Smooth muscle cell (in vitro differentiated cells): ENCODE measurements at regions not wholly inside any gene's neighbourhood (a gene's known extent, or its start where the extent isn't known, plus 50 kb on each side); places are given as distances from the start of the nearest gene placed in this dataset.

Experiments used
- DNase-seq: peaks from one replicate; lab custom pipeline; 2025; ENCODE audit not compliant: unreplicated experiment; lab: John Stamatoyannopoulos, UW
- H2AFZ ChIP-seq: fragments of 200-600 bp; sonication (generic); 2 replicates; pipeline ENCODE4 v1.6.0; 2016; ENCODE audit warnings: antibody characterized with exemption, low read depth, mild to moderate bottlenecking
- H3F3A ChIP-seq: fragments of 200-600 bp; sonication (generic); 2 replicates; pipeline ENCODE4 v1.6.0; 2017; ENCODE audit warnings: antibody characterized with exemption, low read depth
- H3K27ac ChIP-seq: fragments of 200-600 bp; sonication (generic); 2 replicates; pipeline ENCODE4 v1.5.1; 2016; ENCODE audit warnings: low read depth, mild to moderate bottlenecking
- H3K27me3 ChIP-seq: fragments of 200-600 bp; sonication (generic); 2 replicates; pipeline ENCODE4 v1.6.1; 2016; ENCODE audit warnings: low read depth, mild to moderate bottlenecking
- H3K36me3 ChIP-seq: fragments of 200-600 bp; sonication (generic); 2 replicates; pipeline ENCODE4 v1.5.1; 2016; ENCODE audit warnings: low read depth
- H3K4me1 ChIP-seq: fragments of 200-600 bp; sonication (generic); 2 replicates; pipeline ENCODE4 v1.5.1; 2016; ENCODE audit warnings: low read depth
- H3K4me2 ChIP-seq: fragments of 200-600 bp; sonication (generic); 2 replicates; pipeline ENCODE4 v1.6.0; 2016; ENCODE audit warnings: mild to moderate bottlenecking
- H3K4me3 ChIP-seq: fragments of 200-600 bp; sonication (generic); 2 replicates; pipeline ENCODE4 v1.5.1; 2016; ENCODE audit warnings: mild to moderate bottlenecking
- H3K79me2 ChIP-seq: fragments of 200-600 bp; sonication (generic); 2 replicates; pipeline ENCODE4 v1.6.0; 2016; ENCODE audit warnings: low read depth, mild to moderate bottlenecking
- H3K9ac ChIP-seq: fragments of 200-600 bp; sonication (generic); 2 replicates; pipeline ENCODE4 v1.6.0; 2016; ENCODE audit warnings: low read depth
- H3K9me3 ChIP-seq: fragments of 200-600 bp; sonication (generic); replicated peaks from 2 replicates; pipeline ENCODE4 v1.5.1; 2016; ENCODE audit warnings: low read depth
- H4K20me1 ChIP-seq: fragments of 200-600 bp; sonication (generic); 2 replicates; pipeline ENCODE4 v1.6.0; 2016; ENCODE audit warnings: low read depth
- WGBS: methylation state at CpG from one replicate; pipeline ENCODE4 v1.1.7; 2016; ENCODE audit warnings: low lambda C conversion rate; 5-methylcytosine and 5-hydroxymethylcytosine counted together
- TF ChIP-seq, protein P1 (sequence below): fragments of 200-600 bp; sonication (generic); IDR thresholded peaks from 2 replicates; pipeline ENCODE4 v1.5.1; 2017; ENCODE audit warnings: borderline replicate concordance, mild to moderate bottlenecking, antibody characterized with exemption; ENCODE audit not compliant: insufficient read depth, poor library complexity, severe bottlenecking

DNA sequence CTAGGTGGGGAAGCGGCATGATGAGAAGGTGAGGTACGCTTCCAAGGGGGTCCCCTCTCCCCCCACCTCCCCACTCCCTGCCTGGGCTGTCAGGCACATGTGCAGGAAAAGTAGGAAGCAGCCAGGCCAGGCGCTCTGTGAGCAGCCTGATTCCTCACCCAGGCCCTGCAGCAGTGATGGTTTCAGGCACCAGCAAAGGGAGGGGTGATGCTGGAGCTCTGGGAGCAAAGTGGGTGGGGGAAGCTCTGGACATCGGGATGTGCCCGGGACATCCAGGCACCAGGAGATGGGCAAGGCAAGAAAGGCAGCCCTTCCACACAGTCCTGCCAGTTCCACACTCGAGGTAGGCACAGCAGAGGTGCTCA is 106.1 kb downstream of the CRYAA start:
- no peak overlapping the region for H3K27ac ChIP-seq
- H3K79me2 ChIP-seq, result no peaks in the 10 kb centered on the region
- H3K36me3 ChIP-seq, result no peaks in the 10 kb centered on the region
- no peaks in the 10 kb centered on the region for H3K9me3 ChIP-seq
- H2AFZ ChIP-seq, result no peak overlapping the region
- TF ChIP-seq, protein P1, sequence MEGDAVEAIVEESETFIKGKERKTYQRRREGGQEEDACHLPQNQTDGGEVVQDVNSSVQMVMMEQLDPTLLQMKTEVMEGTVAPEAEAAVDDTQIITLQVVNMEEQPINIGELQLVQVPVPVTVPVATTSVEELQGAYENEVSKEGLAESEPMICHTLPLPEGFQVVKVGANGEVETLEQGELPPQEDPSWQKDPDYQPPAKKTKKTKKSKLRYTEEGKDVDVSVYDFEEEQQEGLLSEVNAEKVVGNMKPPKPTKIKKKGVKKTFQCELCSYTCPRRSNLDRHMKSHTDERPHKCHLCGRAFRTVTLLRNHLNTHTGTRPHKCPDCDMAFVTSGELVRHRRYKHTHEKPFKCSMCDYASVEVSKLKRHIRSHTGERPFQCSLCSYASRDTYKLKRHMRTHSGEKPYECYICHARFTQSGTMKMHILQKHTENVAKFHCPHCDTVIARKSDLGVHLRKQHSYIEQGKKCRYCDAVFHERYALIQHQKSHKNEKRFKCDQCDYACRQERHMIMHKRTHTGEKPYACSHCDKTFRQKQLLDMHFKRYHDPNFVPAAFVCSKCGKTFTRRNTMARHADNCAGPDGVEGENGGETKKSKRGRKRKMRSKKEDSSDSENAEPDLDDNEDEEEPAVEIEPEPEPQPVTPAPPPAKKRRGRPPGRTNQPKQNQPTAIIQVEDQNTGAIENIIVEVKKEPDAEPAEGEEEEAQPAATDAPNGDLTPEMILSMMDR, result no peak
- no peak overlapping the region for H3K4me3 ChIP-seq
- WGBS, result 94% methylated on average over 6 of the region's 6 CpGs
- no peaks in the 10 kb centered on the region for H3K27me3 ChIP-seq
- no peak for DNase-seq
- peaks cover 9% of the 10 kb centered on the region for H3K4me1 ChIP-seq
- H4K20me1 ChIP-seq, result no peaks in the 10 kb centered on the region
- no peak overlapping the region for H3K4me2 ChIP-seq
- no peak overlapping the region for H3K9ac ChIP-seq
- no peaks in the 10 kb centered on the region for H3F3A ChIP-seq

DNA sequence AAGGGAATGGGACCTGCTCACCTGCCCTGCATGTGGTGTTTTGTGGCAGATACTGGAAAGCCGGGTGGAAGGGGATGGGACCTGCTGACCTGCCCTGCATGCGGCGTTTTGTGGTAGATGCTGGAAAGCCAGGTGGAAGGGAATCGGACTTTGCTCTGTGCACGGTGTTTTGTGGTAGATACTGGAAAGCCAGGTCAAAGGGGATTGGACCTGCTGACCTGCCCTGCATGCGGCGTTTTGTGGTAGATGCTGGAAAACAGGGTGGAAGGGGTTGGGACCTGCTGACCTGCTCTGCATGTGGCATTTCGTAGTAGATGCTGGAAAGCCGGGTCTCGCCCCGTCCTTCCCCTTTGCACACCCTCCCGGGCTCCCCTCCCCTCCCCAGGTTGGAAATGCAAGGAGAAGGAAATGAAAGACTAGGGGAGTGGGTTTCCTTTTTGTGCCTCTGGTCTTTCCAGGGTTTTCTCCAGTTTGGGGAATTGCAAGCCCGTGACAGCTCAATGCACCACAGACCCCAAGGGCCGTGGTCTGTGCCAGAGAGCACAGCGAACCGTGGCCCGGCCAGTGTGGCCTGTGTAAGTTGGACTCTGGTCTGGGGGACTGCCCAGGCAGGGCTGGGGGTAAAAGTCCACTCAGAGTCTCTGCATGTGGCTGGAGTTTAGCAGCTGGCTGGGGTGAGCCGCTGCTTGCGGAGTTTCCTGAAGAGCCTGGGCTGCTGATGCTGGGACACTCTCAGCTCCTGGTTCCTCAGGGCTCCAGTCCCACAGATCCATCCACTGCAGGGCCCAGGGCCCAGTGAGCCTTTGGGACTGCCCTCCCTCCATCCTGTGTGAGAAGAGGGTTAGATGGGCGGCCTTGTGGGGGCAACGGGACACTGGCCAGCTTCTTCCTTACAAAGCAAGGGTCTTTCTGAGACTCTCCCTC is 105.5 kb downstream of the CRYAA start:
- no peaks in the 10 kb centered on the region for H4K20me1 ChIP-seq
- no peak for DNase-seq
- no peaks in the 10 kb centered on the region for H3K36me3 ChIP-seq
- peaks cover 9% of the 10 kb centered on the region for H3K4me1 ChIP-seq
- 97% methylated on average over 17 of the region's 21 CpGs for WGBS
- H3K9ac ChIP-seq, result no peak overlapping the region
- H3F3A ChIP-seq, result no peaks in the 10 kb centered on the region
- no peaks in the 10 kb centered on the region for H3K27me3 ChIP-seq
- H3K4me2 ChIP-seq, result no peak overlapping the region
- H3K27ac ChIP-seq, result no peak overlapping the region
- TF ChIP-seq, protein P1, result no peak
- H3K9me3 ChIP-seq, result no peaks in the 10 kb centered on the region
- H3K79me2 ChIP-seq, result no peaks in the 10 kb centered on the region
- no peak overlapping the region for H2AFZ ChIP-seq
- H3K4me3 ChIP-seq, result no peak overlapping the region

DNA sequence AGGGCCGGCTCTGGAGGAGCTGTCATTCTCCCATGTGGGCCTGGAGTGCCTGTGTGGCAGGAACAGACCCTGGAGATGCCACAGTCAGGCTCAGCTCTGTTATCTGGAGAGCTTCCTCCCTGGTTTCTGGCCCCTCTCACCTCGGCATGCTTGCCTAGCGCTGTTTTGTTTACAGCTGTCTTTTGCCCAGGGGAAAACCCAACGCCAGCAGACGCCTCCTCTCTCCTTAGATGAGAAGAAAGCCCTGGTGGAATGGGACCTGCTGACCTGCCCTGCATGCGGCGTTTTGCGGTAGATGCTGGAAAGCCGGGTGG is 104.9 kb downstream of the CRYAA start:
- H3K9me3 ChIP-seq, result no peaks in the 10 kb centered on the region
- H3F3A ChIP-seq, result no peaks in the 10 kb centered on the region
- no peaks in the 10 kb centered on the region for H3K36me3 ChIP-seq
- H3K27ac ChIP-seq, result no peak overlapping the region
- no peaks in the 10 kb centered on the region for H3K79me2 ChIP-seq
- no peak overlapping the region for H3K4me3 ChIP-seq
- H3K27me3 ChIP-seq, result no peaks in the 10 kb centered on the region
- H3K4me2 ChIP-seq, result no peak overlapping the region
- H3K4me1 ChIP-seq, result peaks cover 9% of the 10 kb centered on the region
- TF ChIP-seq, protein P1, result no peak
- H2AFZ ChIP-seq, result no peak overlapping the region
- no peak overlapping the region for H3K9ac ChIP-seq
- DNase-seq, result no peak
- WGBS, result 61% methylated on average over 9 of the region's 9 CpGs
- no peaks in the 10 kb centered on the region for H4K20me1 ChIP-seq
